ENCODE measurements at regions not wholly inside any gene's neighbourhood (a gene's known extent, or its start where the extent isn't known, plus 50 kb on each side); places are given as distances from the start of the nearest gene placed in this dataset.
A peak's percentile ranks its signal among the peaks of the same experiment; 100 is the strongest.

DNA sequence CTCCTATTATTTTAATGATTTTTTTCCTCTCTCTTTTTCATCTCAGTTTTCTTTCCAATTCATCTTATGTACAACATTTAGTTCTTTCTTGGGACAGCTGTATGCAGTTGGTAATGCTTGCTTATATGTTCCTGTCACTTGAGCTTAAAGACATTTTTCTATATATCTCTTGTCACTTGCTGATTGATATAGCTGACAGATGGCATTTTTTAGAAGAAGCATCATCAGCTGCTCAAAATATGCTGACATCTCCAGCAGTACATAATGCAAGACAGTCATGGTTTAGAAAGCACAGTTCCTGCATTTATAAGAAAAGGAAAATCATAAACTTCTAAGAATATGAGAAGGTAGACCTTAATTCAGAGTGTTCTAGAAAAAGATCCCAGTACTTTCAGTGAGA, 56.5 kb downstream of the DCAF8L1 start:
- DNase-seq = no peak

- DNase-seq = no peak
Measured at GRCh38 chrX:27924261-27924660, 57.0 kb downstream of the DCAF8L1 start.

GRCh38 chrX:27918799-27919198, 62.5 kb downstream of the DCAF8L1 start:
- no peak for DNase-seq

- no peak for DNase-seq
Measured at GRCh38 chrX:27917713-27918500, 63.3 kb downstream of the DCAF8L1 start.

GRCh38 chrX:27915617-27916016, 65.6 kb downstream of the DCAF8L1 start:
- DNase-seq = peak; percentile 0

DNA sequence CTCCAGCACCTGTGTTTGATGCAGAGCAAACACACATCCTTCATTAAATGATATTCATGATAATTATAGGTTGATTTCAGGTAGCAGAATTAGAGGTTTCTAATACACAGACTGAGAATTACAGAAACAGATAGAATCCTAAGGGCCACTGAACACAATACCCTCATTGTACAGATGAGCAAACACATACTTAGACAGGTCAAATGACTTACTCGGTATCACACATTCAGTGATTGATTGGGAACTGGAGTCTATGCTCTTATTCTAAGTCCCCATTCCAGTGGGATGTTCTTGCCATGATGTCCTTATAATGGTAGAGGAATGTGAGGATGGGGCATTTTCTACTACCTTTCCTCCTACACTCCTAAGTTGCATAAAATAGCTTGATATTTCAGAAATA, 70.8 kb downstream of the DCAF8L1 start:
- DNase-seq = no peak

DNA sequence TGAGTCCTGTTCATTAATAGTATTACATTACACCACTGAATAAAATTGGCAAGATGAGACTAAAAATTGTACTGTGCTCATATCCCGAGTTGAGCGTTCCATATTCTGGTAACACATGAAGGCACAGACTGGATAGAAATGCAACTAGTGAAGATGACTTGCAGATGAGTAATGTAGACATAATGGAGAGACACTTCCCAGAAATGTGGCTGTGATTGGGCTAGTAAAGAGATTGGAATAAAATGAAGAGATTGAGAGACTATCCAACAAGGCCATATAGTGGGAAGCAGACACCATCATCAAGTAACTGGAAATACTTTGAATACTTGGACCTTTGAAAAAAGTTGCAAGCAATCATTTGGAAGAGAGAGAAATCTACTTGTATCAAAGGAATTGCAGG, 77.3 kb downstream of the DCAF8L1 start:
- DNase-seq = no peak

GRCh38 chrX:27893871-27894270, 86.1 kb downstream of the MAGEB10 start:
- DNase-seq = no peak

DNA sequence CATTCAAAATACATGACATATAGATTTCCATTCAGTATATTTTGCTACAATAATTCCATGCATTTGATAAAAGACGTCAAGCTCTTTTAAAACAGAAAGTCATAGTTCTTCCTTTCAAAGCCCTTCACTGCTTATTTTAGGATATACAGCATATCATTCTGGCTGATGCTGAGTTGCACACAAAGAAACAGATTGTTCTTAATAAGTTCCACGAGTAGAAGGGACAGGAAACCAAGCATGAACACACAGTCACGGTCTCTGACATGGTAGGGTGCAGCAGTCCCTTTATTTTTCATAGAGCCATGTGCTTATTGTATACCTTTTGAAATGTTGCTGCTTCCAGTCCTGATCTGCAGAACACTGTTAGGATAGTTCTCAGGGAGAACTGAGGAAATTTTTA, 85.4 kb downstream of the MAGEB10 start:
- no peak for DNase-seq

DNA sequence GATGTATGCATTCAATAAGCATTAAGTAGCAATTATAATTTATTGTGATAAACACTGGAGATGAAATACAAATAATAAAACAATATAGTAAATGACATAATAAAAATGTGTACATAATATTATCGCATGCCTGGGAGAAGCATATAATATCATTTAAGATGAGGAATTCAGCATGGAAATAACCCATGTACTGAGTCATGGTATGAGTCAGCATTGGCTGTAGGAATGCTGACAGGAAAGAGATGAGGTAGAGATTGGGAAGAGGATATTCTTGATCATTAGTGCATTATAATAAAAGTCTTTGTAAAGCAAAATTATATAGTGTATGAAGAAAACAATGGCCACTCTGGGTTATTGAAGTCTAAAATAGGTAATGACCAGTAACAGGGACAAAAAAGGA, 82.8 kb downstream of the MAGEB10 start:
- peak; percentile 2 for DNase-seq

DNA sequence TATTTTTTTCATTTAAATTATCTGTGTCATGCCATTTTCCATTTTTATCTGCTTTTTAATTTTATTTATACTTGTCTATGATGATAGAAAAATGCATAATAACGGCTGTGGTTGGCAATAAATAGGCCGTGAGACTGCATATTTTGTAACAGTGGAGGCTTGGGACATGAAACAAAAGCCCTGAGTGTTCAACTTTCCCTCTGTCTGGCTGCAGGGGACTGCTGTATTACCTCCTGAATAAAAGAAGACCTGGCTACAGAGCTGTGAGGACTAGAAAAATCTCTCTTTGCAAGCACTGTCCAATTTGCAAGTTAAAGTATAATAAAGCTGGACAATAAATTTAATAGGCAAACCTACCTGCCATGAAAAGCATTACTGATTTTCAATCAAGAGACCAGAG, 82.1 kb downstream of the MAGEB10 start:
- no peak for DNase-seq

DNA sequence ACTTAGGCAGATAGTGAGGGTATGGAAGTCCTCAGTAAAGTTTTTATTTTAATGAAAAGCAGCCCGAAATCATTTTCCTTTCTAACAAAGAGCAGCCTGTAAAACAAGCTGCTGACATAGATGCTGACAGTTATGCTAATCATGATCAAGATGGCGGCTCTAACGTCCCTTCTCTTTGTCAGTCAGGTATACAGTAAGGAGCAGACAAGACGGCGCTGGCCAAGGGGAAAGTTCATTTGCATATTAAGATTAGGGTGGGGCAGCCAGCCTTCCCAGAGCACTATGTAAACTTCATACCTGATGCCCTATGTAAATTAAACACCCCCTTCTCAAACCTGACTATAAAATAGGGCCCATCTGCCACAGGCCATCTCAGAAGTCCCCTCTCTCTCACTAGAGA, 76.9 kb downstream of the MAGEB10 start:
- no peak for DNase-seq

GRCh38 chrX:27883468-27884092, 75.8 kb downstream of the MAGEB10 start:
- no peak for DNase-seq

- no peak for DNase-seq
Measured at GRCh38 chrX:27882695-27883094, 74.9 kb downstream of the MAGEB10 start.

- DNase-seq = no peak
Measured at GRCh38 chrX:27878862-27879261, 71.1 kb downstream of the MAGEB10 start.

All from EL (cell line).